ENCODE measurements at regions not wholly inside any gene's neighbourhood (a gene's known extent, or its start where the extent isn't known, plus 50 kb on each side); places are given as distances from the start of the nearest gene placed in this dataset.
A peak's percentile ranks its signal among the peaks of the same experiment; 100 is the strongest.

GRCh38 chr9:13990994-13991393 lies 322.9 kb downstream of the NFIB start:
- DNase-seq = no peak

GRCh38 chr9:13990331-13990730 lies 323.6 kb downstream of the NFIB start:
- DNase-seq = no peak

GRCh38 chr9:13988944-13989343 lies 325.0 kb downstream of the NFIB start:
- DNase-seq = no peak

GRCh38 chr9:13983607-13984006 lies 330.3 kb downstream of the NFIB start:
- DNase-seq = no peak

- DNase-seq = no peak
Observed at GRCh38 chr9:13979941-13980318, 334.0 kb downstream of the NFIB start.

- no peak for DNase-seq
Observed at GRCh38 chr9:13975611-13976290, 338.2 kb downstream of the NFIB start.

GRCh38 chr9:13974891-13975290 lies 339.1 kb downstream of the NFIB start:
- DNase-seq = no peak

- DNase-seq = peak in 1 of 58 donors; percentile 3
Observed at GRCh38 chr9:13971966-13972655, 341.8 kb downstream of the NFIB start.

GRCh38 chr9:13971415-13971814 lies 342.5 kb downstream of the NFIB start:
- DNase-seq = no peak

GRCh38 chr9:13970426-13970825 lies 343.5 kb downstream of the NFIB start:
- DNase-seq = no peak

GRCh38 chr9:13970018-13970417 lies 343.9 kb downstream of the NFIB start:
- DNase-seq = no peak

GRCh38 chr9:13967438-13967837 lies 346.5 kb downstream of the NFIB start:
- no peak for DNase-seq

- DNase-seq = no peak
Observed at GRCh38 chr9:13967011-13967410, 346.9 kb downstream of the NFIB start.

- DNase-seq = peak in 8 of 58 donors; percentile 2 to 36 (median 4)
Observed at GRCh38 chr9:13963005-13963653, 350.8 kb downstream of the NFIB start.

GRCh38 chr9:13962006-13962405 lies 351.9 kb downstream of the NFIB start:
- DNase-seq = no peak

- DNase-seq = no peak
Observed at GRCh38 chr9:13960011-13960765, 353.8 kb downstream of the NFIB start.

- no peak for DNase-seq
Observed at GRCh38 chr9:13958672-13959071, 355.3 kb downstream of the NFIB start.

- no peak for DNase-seq
Observed at GRCh38 chr9:13957089-13957488, 356.9 kb downstream of the NFIB start.

- DNase-seq = no peak
Observed at GRCh38 chr9:13956107-13956506, 357.8 kb downstream of the NFIB start.

- no peak for DNase-seq
Observed at GRCh38 chr9:13952906-13953305, 361.0 kb downstream of the NFIB start.

GRCh38 chr9:13948037-13948436 lies 365.9 kb downstream of the NFIB start:
- no peak for DNase-seq

- DNase-seq = no peak
Observed at GRCh38 chr9:13943176-13943575, 370.8 kb downstream of the NFIB start.

Measured in anterior cingulate cortex (tissue), 58 donors.